ENCODE measurements at regions not wholly inside any gene's neighbourhood (a gene's known extent, or its start where the extent isn't known, plus 50 kb on each side); places are given as distances from the start of the nearest gene placed in this dataset.

DNA sequence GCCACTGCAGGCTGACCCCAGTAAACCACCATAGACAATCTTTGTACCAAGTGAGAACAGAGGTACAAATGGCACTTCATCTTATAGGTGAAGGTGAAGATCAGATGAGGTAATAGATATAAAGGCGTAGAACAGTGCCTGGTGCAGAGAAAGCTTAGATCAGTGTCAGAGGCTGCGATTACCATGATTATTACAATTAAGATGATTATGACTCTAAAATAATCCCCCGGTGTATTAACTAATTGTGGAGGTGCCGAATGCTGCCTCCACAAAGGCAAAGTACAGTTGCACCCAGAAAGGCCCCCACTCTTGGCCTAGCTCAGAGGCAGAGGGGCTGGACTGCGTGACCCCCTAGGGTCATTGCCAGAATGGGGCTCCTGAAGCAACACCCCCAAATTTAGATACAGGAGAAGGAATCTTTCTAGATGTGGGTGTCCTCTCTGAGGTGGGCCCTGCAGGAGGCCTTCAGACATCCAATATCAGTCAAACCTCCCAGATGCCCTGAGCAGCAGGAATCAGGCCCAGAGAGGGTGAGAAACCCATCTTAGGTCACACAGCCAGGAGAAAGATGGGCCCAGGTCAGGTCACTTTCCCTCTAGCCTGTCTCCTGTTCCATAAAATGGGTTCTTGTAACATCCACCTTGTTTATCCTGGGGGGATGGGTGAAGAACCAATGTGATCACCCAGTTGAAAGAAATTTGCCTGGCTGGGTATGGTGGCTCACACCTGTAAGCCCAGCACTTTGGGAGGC, 139.8 kb downstream of the PHETA1 start:
- no peak for DNase-seq
- intact Hi-C loops (cut with DNase I) = no loop called here
- ATAC-seq = no peak

DNA sequence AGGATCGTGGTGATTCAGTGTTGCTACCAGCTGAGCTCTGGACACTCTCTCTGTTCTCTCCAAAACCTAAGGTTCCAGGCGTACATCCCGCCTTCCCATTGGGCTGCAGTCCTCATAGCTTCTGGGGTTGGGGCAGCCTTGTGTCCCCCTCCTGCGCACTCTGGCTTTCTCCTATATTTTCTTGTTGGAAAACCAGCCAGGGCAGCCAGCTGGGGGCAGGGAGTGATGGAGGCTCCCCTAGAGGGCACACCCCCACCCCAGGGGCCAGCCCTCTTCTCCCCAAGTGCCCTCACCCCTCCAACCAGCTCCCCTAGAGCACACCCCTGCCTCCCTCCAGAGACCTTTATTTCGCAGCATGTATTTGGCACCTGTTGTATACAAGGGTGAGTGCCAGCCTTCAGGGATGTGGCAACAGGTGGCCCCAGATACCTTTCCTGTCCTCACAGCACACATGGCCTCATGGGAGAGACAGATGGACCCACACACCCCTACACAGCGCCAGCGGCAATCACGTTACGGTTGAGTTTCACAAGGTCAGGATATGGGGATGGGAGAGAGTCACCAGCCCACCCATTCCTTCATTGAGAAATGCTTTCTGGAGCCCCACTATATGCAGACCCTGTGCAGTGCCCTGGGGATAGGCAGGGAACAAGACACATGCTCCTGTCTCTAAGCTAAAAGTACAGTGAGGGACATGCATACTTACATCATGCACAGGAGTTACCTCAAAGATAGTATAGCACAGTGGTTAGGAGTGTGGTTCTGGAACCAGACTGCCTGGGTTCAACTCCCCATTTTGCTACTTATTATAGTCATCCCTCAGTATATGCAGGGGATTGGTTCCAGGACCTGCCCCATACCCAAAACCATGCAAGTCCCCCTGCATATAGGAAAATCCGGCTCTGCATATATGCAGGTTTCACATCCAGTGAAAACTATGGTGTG, 141.1 kb downstream of the PHETA1 start:
- intact Hi-C loops (cut with DNase I) = no loop called here
- no peak for ATAC-seq
- no peak for DNase-seq

DNA sequence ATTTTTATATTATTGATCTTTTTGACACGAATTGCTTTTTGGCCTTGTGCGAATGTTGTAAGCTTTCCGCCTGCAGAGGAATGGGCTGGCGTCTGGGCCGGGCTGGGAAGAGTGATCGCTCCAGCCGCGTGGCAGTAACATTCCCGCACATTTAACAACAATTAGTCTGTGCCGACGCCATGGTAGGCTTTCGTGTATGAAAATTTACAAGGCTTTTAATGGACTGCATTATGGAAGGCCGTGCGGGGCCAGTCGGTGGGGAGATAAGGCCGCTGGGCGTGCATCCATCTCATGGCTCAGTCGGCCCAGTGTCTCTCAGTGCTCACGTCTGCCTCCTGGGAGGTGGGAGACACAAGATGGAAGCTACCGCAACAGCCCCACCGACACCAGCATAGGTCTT, 142.2 kb downstream of the PHETA1 start:
- no peak for ATAC-seq
- intact Hi-C loops (cut with DNase I) = no loop called here
- DNase-seq = no peak

DNA sequence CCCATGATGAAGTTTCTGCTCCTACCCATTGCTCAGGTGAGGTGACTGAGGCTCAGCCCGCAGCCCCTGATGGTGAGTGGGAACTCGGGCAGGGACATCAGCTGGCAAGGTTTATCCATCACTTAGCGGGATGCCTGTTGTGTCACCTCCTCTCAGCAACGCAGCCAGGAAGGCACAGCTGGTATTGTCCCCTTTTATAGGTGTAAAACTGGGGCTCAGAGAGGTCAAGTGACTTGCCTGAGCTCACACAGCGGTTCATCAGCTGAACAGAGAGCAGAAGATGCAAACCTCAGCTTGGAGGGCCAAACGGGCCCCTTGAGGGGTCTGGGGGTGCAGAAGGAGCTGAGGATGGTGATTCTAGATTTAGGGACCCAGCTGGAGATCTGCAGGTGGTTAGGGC, 143.6 kb downstream of the PHETA1 start:
- intact Hi-C loops (cut with DNase I) = no loop called here
- no peak for ATAC-seq
- no peak for DNase-seq

DNA sequence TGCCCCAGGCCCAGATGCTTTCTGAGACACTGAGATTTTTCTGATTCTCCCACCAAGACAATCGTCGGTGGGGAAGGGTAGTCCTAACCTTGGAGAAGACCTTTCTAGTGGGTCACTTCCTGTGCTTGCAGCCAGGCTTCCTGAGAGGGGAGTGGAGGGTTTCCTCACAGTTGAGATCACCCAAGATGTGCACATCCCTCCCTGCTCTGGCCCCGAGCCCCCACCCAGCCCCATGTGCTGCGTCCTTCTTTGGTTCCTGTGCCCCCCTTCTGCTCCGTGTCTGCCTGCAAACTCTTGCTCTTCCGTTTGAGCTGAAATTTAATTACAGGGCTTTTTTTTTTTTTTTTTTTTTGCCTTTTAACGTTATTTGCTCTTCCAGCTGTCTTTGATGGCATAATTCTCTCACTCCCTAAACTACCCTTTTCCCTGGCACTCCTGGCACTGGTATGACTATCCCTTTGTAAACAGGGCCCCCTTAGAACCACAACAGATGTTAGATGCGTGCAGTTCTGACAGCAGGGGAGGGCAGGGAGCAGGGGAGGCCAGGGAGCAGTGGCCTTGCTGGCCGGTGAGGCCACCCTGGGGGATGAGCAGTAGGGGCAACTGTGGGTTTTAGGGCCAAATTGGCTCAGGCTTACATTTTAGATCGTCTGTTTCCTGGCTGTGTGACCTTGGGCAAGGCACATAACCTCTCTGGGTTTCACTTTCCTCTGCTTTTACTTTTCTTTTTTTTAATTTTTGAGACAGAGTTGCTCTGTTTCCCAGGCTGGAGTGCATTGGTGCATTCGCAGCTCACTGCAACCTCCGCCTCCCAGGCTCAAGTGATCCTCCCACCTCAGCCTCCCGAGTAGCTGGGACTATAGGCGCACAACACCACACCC, 144.5 kb downstream of the PHETA1 start:
- ATAC-seq = no peak
- intact Hi-C loops (cut with DNase I) = no loop called here

DNA sequence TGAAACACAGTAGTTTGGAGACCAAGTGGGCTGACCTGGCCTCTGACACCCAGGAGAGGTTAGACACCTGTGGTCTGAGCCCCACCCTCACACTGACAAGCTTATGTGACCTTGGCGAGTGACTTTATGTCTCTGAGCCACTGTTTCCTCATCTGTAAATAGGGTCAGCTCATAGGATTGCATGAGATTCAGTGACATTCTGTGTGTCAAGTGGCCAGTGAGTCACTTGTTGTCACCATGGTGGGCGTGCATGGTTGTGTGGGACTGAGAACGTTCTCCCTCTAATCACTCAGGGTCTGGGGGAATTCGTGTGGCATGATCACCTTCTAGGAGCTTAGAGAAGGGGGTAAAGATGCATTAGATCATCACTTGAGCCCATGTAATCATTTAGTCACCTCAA, 146.4 kb downstream of the PHETA1 start:
- ATAC-seq = no peak
- DNase-seq = no peak
- intact Hi-C loops (cut with DNase I) = no loop called here

More for the DNA sequence above, 144.5 kb downstream of the PHETA1 start:
- no peak for DNase-seq

DNA sequence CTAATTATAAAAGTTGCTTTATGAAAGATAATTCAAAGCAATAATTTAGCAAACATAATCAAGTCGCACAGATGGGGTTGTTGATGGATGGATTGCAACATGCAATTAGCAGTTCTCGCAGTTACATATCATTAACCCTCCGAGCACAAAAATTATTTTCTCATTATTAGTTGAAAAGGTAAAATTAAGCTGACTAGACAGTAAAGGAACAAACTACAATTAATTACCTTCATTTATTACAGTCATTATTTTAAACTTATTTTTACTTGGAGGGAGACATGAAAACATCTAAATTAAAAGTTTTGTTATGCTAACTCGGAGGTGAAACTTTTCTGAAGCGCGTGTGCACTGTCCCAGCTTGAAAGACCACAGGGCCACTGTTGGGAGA, 146.9 kb downstream of the PHETA1 start:
- intact Hi-C loops (cut with DNase I) = no loop called here
- DNase-seq = no peak

DNA sequence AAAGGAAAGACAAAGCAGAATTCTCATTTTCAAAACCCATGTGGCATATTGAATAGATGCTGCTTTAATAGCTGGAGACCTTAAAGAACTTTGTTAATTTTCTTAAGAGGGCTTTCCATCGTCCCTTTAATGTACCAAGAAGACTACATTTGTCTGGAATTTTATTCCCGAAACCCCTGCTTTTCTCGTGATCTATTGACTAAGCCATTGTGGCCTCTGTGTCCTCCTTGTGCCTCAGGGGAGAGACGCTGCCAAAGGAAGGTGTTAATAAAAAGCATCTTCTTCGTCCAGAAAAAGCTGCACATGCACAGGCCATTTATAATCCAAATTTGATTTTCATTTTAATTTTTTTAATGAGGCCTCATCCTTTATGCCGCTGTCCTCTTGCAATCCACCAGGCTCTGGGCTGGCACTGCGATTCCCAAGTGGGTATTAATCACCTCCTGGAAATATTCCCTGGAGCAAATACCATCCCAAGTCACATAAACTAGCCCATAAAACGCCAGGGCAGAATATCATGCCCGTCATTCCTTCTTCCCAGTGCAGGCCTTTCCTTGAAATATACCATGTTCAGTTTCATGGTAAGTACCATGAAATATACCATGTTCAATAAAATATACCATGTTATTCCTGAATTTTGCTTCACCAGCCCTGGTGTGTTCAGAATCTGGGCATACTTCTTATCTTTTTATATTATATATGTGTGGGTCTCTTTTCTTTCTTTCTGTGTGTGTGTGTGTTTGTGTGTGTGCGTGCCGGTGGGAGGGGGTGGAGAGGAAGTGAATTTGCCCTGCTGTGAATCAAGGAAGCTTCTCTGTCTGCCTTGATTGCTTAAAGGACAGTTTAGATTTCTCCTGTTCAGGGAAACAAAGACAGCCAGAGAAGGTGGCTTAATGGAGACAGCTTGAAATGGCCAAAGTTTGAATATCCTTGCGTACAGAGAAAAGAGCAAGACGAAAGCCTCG, 147.6 kb downstream of the PHETA1 start:
- intact Hi-C loops (cut with DNase I) = no loop called here

More for the DNA sequence above, 146.9 kb downstream of the PHETA1 start:
- no peak for ATAC-seq

DNA sequence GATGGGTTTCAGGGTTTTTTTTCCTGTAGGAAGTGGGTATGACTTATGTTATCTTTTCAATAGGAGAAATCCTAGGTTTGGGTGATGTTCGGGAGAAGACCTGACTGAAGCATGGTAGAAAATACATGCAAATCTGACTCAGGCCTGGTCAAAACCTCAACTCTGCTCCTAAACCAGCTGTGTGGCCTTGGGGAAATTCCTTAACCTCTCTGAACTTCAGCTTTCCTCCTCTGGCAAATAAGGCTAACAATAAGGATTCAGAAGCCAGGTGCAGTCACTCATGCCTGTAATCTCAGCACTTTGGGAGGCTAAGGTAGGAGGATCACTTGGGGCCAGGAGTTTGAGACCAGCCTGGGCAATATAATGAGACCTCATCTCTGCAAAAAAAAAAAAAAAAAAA, 148.5 kb downstream of the PHETA1 start:
- intact Hi-C loops (cut with DNase I) = no loop called here
- DNase-seq (no peak), ATAC-seq (no peak)

More for the DNA sequence above, 147.6 kb downstream of the PHETA1 start:
- ATAC-seq = no peak
- DNase-seq = no peak

DNA sequence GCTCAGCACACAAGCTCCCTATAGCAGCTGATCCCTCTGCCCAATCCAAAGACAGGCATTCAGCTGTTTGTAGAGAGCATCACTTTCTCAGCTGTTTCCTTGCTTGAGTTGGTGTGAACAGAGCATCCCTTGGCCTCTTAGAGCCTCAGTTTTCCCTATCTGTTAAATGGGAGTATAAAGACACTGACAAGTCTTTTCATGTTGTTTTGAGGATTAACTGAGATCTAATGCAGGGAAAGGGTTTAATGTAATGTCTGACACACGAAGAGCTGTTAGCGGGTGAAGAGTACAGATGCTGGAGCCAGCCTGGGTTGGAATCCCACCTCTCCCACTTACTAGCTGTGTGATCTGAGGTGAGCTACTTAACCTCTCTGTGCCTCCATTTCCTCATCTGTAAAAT, 149.5 kb downstream of the PHETA1 start:
- intact Hi-C loops (cut with DNase I) = no loop called here
- ATAC-seq (no peak), DNase-seq (no peak)

DNA sequence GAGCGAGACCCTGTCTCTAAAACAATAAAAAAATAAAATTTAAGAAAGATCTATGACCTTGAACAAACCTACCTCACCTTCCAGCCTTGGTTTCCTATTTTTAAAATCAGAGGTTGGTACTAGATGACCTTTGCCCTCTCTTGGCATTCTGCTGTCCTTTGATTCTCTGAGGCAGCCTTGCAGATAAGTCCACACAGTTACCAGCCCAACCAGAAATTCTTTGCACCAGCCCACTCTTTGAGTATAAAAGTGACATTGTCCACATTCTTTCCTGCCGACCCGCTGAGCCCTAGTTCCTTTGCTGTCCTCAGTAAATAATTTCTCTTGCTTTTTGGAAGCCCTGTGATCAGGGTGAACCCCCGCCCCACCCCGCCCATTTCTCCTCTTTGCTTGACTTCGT, 150.4 kb downstream of the PHETA1 start:
- intact Hi-C loops (cut with DNase I) = no loop called here
- no peak for ATAC-seq
- DNase-seq = no peak

DNA sequence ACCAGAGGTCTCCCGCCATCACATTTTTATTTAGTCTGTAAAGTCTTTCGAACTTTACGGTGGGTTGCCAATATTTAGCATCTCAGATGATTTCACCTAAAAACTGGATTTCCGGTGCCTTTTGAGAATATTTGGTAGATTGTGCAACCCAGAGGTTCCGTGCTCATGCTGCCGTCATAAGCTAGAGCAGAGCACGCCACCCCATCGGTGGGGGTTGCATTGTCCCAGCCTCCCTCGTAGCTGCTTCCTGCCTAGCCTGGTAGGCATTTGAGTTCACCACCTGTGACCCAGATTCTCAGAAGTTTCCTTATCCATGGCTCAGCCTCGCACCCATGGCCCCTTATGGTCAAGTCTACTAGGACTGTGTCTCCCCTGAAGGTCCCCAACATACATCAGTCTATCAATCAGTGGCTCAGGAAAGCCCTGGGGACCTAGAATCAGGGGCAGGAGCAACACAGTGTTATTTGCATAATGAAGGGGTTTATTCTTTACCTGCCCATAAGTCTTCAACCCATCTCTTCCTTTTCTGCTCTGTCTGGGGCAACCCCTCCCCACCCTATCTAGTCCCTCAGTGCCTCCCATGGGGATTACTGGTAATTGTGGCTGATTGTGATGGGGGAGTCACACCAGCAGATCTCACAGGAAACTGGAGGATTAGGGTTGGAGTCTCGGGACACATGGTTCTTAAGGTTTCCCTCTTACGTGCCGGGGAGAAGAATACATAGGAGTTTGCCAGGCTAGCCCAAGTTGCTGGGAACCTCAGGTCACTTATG, 152.3 kb downstream of the PHETA1 start:
- DNase-seq (no peak), ATAC-seq (no peak)
- intact Hi-C loops (cut with DNase I) = no loop called here

DNA sequence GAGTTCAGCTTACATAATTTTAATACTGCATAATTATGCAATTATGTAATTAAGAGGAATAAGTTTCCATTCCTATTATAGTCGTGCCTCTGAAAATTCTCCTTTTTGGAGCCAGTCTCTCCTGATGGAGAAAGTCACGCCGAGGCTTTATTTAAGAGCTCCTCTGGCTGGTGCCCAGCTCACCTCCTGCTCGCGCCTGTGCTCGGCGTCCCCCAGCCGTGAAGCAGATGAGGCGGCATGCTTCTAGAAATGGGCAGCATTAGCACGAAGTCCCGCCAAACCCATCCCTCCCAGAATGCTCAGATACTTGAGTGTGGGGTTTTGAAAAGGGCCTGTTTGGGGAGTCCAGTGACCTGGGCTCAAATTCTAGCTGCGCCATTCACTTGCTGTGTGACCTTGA, 153.0 kb downstream of the PHETA1 start:
- ATAC-seq (no peak), DNase-seq (no peak)
- intact Hi-C loops (cut with DNase I) = no loop called here

DNA sequence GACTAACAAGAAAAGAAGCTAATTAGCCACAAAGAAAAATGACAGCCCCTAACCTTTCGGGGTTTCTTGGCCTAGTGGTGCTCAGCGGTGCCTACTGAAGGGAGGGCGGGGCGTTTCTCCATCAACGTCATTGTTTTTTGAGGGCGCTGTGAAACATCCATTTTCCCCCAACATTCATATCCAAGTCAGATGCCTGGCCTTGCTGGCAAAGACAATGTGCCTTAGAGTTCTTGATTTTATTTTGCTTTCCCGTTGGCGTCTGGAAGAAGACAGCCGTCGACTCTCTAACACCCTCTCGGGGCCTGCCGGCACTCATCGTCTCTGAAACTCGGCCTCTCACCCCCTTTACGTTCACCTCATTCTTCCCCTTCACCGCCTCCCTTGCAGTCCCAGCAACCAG, 154.5 kb downstream of the PHETA1 start:
- intact Hi-C loops (cut with DNase I) = no loop called here

DNA sequence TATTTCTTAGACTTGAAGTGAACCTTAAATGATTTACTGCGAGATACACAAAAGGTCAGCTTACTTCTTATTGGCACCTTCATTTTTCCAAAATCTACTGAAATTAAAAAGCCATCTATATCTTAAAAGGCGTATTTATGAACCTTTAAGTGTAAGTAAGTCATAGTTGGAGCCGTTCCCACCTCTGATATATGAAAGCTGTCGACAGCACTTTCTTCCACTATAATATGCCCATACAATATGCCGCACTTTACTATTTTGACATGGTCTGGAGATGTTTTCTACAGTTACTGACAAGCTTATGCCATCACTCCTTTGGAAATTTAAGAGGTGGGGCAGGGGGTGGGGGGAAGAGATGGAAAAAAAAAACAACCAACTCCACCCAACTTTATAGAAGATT, 155.3 kb downstream of the PHETA1 start:
- intact Hi-C loops (cut with DNase I) = no loop called here
- DNase-seq (no peak), ATAC-seq (no peak)

More for the DNA sequence above, 154.5 kb downstream of the PHETA1 start:
- DNase-seq (no peak), ATAC-seq (no peak)

DNA sequence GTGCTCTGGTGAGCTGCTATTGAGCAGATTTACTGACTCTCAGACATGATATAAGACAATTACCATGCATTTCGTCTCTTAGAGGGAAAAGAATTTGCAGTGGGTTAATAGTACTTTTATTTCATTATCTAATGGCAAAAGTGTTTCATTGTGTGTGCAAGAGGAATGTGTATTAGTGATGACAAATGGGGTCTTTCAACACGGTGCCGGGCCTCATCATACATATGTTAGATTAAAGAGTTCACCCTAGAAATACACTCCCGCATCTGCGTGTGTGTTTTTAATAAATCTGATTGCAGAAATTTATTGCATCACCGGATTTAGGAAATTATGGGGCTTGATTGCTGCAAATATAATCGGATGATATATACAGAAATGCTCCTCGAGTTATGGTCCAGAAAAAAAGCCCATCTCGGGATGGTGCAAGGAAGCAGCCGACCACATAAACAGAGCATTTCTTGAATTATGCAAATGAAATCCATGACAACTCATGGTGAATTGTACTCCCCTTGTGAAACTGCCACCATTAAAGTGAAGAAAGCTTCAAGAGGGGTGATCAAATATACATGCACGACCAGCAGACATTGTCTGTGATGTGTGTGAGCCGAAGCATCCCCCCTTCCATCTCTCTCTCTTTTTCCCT, 156.0 kb downstream of the PHETA1 start:
- intact Hi-C loops (cut with DNase I) = no loop called here
- no peak for ATAC-seq
- DNase-seq = no peak

All from left cardiac atrium (tissue), 4 donors.